ENCODE measurements at regions not wholly inside any gene's neighbourhood (a gene's known extent, or its start where the extent isn't known, plus 50 kb on each side); places are given as distances from the start of the nearest gene placed in this dataset.
"Not testable (repeated sequence)": the region's sequence is repeated elsewhere in the genome, so short reads cannot be mapped to it uniquely, and the experiment has no call there.

- DNase-seq: not testable (repeated sequence)
These were observed 118.1 kb upstream of the IER5L start for GRCh38 chr9:129296195-129296594.

- DNase-seq: no peak
These were observed 113.0 kb upstream of the IER5L start for GRCh38 chr9:129291041-129291501.

- no peak for DNase-seq
These were observed 112.5 kb upstream of the IER5L start for GRCh38 chr9:129290606-129291005.

- DNase-seq: no peak
These were observed 111.8 kb upstream of the IER5L start for GRCh38 chr9:129289883-129290282.

GRCh38 chr9:129289131-129289731 is 111.2 kb upstream of the IER5L start:
- no peak for DNase-seq

GRCh38 chr9:129287619-129288305 is 109.7 kb upstream of the IER5L start:
- DNase-seq: no peak

- no peak for DNase-seq
These were observed 108.1 kb upstream of the IER5L start for GRCh38 chr9:129285979-129286772.

GRCh38 chr9:129285382-129285781 is 107.3 kb upstream of the IER5L start:
- no peak for DNase-seq

GRCh38 chr9:129284607-129285291 is 106.7 kb upstream of the IER5L start:
- no peak for DNase-seq

- DNase-seq: no peak
These were observed 105.9 kb upstream of the IER5L start for GRCh38 chr9:129283705-129284606.

GRCh38 chr9:129283291-129283691 is 105.2 kb upstream of the IER5L start:
- DNase-seq: no peak

- no peak for DNase-seq
These were observed 104.7 kb upstream of the IER5L start for GRCh38 chr9:129282731-129283211.

GRCh38 chr9:129282272-129282671 is 104.2 kb upstream of the IER5L start:
- no peak for DNase-seq

GRCh38 chr9:129281506-129282145 is 103.6 kb upstream of the IER5L start:
- no peak for DNase-seq

GRCh38 chr9:129280623-129281271 is 102.7 kb upstream of the IER5L start:
- DNase-seq: no peak

GRCh38 chr9:129280236-129280622 is 102.2 kb upstream of the IER5L start:
- DNase-seq: no peak

- DNase-seq: no peak
These were observed 100.6 kb upstream of the IER5L start for GRCh38 chr9:129278391-129279237.

- no peak for DNase-seq
These were observed 98.6 kb upstream of the IER5L start for GRCh38 chr9:129276486-129277230.

- no peak for DNase-seq
These were observed 97.7 kb upstream of the IER5L start for GRCh38 chr9:129275626-129276247.
